ENCODE measurements at regions not wholly inside any gene's neighbourhood (a gene's known extent, or its start where the extent isn't known, plus 50 kb on each side); places are given as distances from the start of the nearest gene placed in this dataset.
"Not testable (repeated sequence)": the region's sequence is repeated elsewhere in the genome, so short reads cannot be mapped to it uniquely, and the experiment has no call there.

- no peak for DNase-seq
These were observed 100.4 kb downstream of the CD83 start for GRCh38 chr6:14217728-14218518.

GRCh38 chr6:14218519-14218800, 100.9 kb downstream of the CD83 start:
- DNase-seq, result no peak

- no peak for DNase-seq
These were observed 104.2 kb downstream of the CD83 start for GRCh38 chr6:14221564-14222279.

- DNase-seq, result no peak
These were observed 105.4 kb downstream of the CD83 start for GRCh38 chr6:14222956-14223355.

GRCh38 chr6:14224359-14225103, 107.0 kb downstream of the CD83 start:
- DNase-seq, result no peak

- no peak for DNase-seq
These were observed 108.6 kb downstream of the CD83 start for GRCh38 chr6:14226051-14226660.

GRCh38 chr6:14228571-14228970, 111.0 kb downstream of the CD83 start:
- DNase-seq, result peak; percentile 10

- no peak for DNase-seq
These were observed 113.5 kb downstream of the CD83 start for GRCh38 chr6:14231071-14231483.

GRCh38 chr6:14231501-14232280, 114.1 kb downstream of the CD83 start:
- DNase-seq, result no peak

- DNase-seq, result no peak
These were observed 115.3 kb downstream of the CD83 start for GRCh38 chr6:14232889-14233288.

GRCh38 chr6:14235653-14236356, 118.2 kb downstream of the CD83 start:
- DNase-seq, result no peak

- DNase-seq, result no peak
These were observed 121.5 kb downstream of the CD83 start for GRCh38 chr6:14239097-14239496.

- DNase-seq, result no peak
These were observed 123.0 kb downstream of the CD83 start for GRCh38 chr6:14240411-14241166.

- no peak for DNase-seq
These were observed 123.9 kb downstream of the CD83 start for GRCh38 chr6:14241255-14242070.

- DNase-seq, result not testable (repeated sequence)
These were observed 125.3 kb downstream of the CD83 start for GRCh38 chr6:14242912-14243311.

- no peak for DNase-seq
These were observed 126.0 kb downstream of the CD83 start for GRCh38 chr6:14243597-14243996.

GRCh38 chr6:14246876-14247275, 129.3 kb downstream of the CD83 start:
- no peak for DNase-seq

- no peak for DNase-seq
These were observed 133.0 kb downstream of the CD83 start for GRCh38 chr6:14250573-14250972.

GRCh38 chr6:14252271-14252850, 134.8 kb downstream of the CD83 start:
- DNase-seq, result no peak
